GM12878 (cell line): ENCODE measurements at regions not wholly inside any gene's neighbourhood (a gene's known extent, or its start where the extent isn't known, plus 50 kb on each side); places are given as distances from the start of the nearest gene placed in this dataset.

Experiments
- ATAC-seq: fragments of 200-7000 bp; cut with Tn5 transposase; 3 replicates; pipeline ENCODE4 v1.9.1; 2020; ENCODE audit warnings: mild to moderate bottlenecking, moderate library complexity
- BruUV-seq: library from RNA; stranded (reverse); fragments of 400-500 nt; replicated peaks from 2 replicates; lab custom pipeline; 2021; lab: Mats Ljungman, UMichigan
- CTCF ChIA-PET: fragments of 300-600 bp; sonication (Branson Sonifier 250); formaldehyde crosslinking; extraction: SDS; loops from one replicate; lab custom pipeline; 2021; ENCODE audit warnings: inconsistent platforms; lab: Yijun Ruan, JAX
- POLR2A ChIA-PET: fragments of 350-600 bp; formaldehyde crosslinking; extraction: SDS; loops from one replicate; lab custom pipeline; 2021; ENCODE audit warnings: inconsistent platforms; lab: Charles Lee
- RAD21 ChIA-PET: fragments of 300-600 bp; sonication (Branson Sonifier 250); formaldehyde crosslinking; loops from one replicate; lab custom pipeline; 2023; ENCODE audit warnings: antibody characterized with exemption; ENCODE audit not compliant: unreplicated experiment; lab: Charles Lee
- SMC1A ChIA-PET: fragments of 300-600 bp; sonication (Branson Sonifier 250); formaldehyde crosslinking; loops from one replicate; lab custom pipeline; 2023; ENCODE audit not compliant: unreplicated experiment, uncharacterized antibody; lab: Charles Lee
- DNase-seq: peaks from one replicate; pipeline ENCODE4 v3.0.0-alpha.2; 2011; ENCODE audit warnings: low read depth, low spot score
- FAIRE-seq: peaks from 3 replicates; lab custom pipeline; 2011; peaks lifted over from hg19 to GRCh38; lab: Jason Lieb, UNC
- H2AFZ ChIP-seq: 2 replicates; pipeline ENCODE4 v1.6.0; 2011; ENCODE audit warnings: low read depth, low read length, control low read depth; ENCODE audit not compliant: control insufficient read depth
- H3K27ac ChIP-seq: 2 replicates; pipeline ENCODE4 v1.5.1; 2011; ENCODE audit warnings: control low read depth; ENCODE audit not compliant: control insufficient read depth, insufficient read depth
- H3K27me3 ChIP-seq, 2 experiments: replicated peaks in 1 of 2; 2 replicates each; pipeline versions ENCODE4 v1.6.0 to v1.6.1; 2011; ENCODE audit warnings: low read length in 1 of 2; ENCODE audit not compliant: control insufficient read depth in 2 of 2, insufficient read depth in 2 of 2
- H3K36me3 ChIP-seq, 2 experiments: 2 replicates each; pipeline ENCODE4 v1.5.1; 2011; ENCODE audit warnings: low read length in 1 of 2; ENCODE audit not compliant: control insufficient read depth in 2 of 2, insufficient read depth in 2 of 2
- H3K4me1 ChIP-seq: 2 replicates; pipeline ENCODE4 v1.6.1; 2011; ENCODE audit warnings: mild to moderate bottlenecking, low read length, moderate library complexity, mixed read lengths; ENCODE audit not compliant: control insufficient read depth, insufficient read depth
- H3K4me2 ChIP-seq: 2 replicates; pipeline ENCODE4 v1.6.0; 2011; ENCODE audit warnings: control low read depth; ENCODE audit not compliant: control insufficient read depth, insufficient read depth
- H3K4me3 ChIP-seq: fragments of 200-600 bp; sonication (generic); 2 replicates; pipeline ENCODE4 v1.5.1; 2016
- H3K79me2 ChIP-seq: 2 replicates; pipeline ENCODE4 v1.6.0; 2011; ENCODE audit warnings: low read length; ENCODE audit not compliant: control insufficient read depth, insufficient read depth
- H3K9ac ChIP-seq: 2 replicates; pipeline ENCODE4 v1.8.0; 2011; ENCODE audit warnings: low read length, control low read depth, mixed read lengths; ENCODE audit not compliant: control insufficient read depth, insufficient read depth
- H3K9me3 ChIP-seq: replicated peaks from 3 replicates; pipeline ENCODE4 v1.5.1; 2011; ENCODE audit warnings: mild to moderate bottlenecking, low read length; ENCODE audit not compliant: control insufficient read depth, insufficient read depth
- H4K20me1 ChIP-seq: 2 replicates; pipeline ENCODE4 v1.6.0; 2011; ENCODE audit not compliant: control insufficient read depth, insufficient read depth
- EGR1 ChIP-seq, 2 experiments: IDR thresholded peaks; 1 replicate in 1 of 2; 2 replicates in 1 of 2; pipeline ENCODE4 v1.6.1; 2011 to 2012; ENCODE audit warnings: low read depth in 2 of 2, low read length in 2 of 2, borderline replicate concordance in 1 of 2, mild to moderate bottlenecking in 1 of 2, moderate library complexity in 1 of 2
- HDGF ChIP-seq: fragments of 450-650 bp; IDR thresholded peaks from 2 replicates; pipeline ENCODE4 v1.6.1; 2016; ENCODE audit warnings: antibody characterized with exemption
- IKZF2 ChIP-seq, 2 experiments: fragments of 450-650 bp; IDR thresholded peaks; 2 replicates each; pipeline ENCODE4 v1.6.1; 2017; ENCODE audit warnings: mild to moderate bottlenecking in 2 of 2, moderate library complexity in 2 of 2
- MYB ChIP-seq: fragments of 150-350 bp; IDR thresholded peaks from 2 replicates; pipeline ENCODE4 v1.6.1; 2014; ENCODE audit warnings: mild to moderate bottlenecking, low read depth, low read length, borderline replicate concordance
- SMARCA5 ChIP-seq: fragments of 450-650 bp; IDR thresholded peaks from 2 replicates; pipeline ENCODE4 v1.6.1; 2017; ENCODE audit warnings: mild to moderate bottlenecking
- ZBTB40 ChIP-seq: fragments of 450-650 bp; IDR thresholded peaks from 2 replicates; pipeline ENCODE4 v1.6.1; 2016; ENCODE audit warnings: mild to moderate bottlenecking, moderate library complexity, borderline replicate concordance
- WGBS: methylation state at CpG from one replicate; pipeline ENCODE4 v1.1.6; 2016; ENCODE audit warnings: low lambda C conversion rate; ENCODE audit not compliant: insufficient replicate concordance, insufficient coverage; ENCODE audit errors: missing lambda C conversion rate; 5-methylcytosine and 5-hydroxymethylcytosine counted together
- in situ Hi-C: fragments of 300-500 bp; cut with MboI; formaldehyde crosslinking; loops from 9 replicates; pipeline ENCODE4 v1.14.3; 2018; ENCODE audit warnings: mixed read lengths
- intact Hi-C: fragments of 100-400 bp; cut with micrococcal nuclease; formaldehyde crosslinking; loops from one replicate; pipeline ENCODE4 v1.14.2; 2022; ENCODE audit not compliant: unreplicated experiment
- TF ChIP-seq, protein P1 (sequence below), 3 experiments: IDR thresholded peaks in 2 of 3; conservative IDR thresholded peaks in 1 of 3; 2 replicates each; pipeline ENCODE4 v1.5.1; 2011; ENCODE audit warnings: low read depth in 3 of 3, low read length in 3 of 3, mild to moderate bottlenecking in 3 of 3, control low read depth in 2 of 3, moderate library complexity in 2 of 3, inconsistent platforms in 1 of 3, mixed read lengths in 1 of 3; ENCODE audit not compliant: control insufficient read depth in 2 of 3, insufficient read depth in 1 of 3; ENCODE audit errors: extremely low read depth in 1 of 3

DNA sequence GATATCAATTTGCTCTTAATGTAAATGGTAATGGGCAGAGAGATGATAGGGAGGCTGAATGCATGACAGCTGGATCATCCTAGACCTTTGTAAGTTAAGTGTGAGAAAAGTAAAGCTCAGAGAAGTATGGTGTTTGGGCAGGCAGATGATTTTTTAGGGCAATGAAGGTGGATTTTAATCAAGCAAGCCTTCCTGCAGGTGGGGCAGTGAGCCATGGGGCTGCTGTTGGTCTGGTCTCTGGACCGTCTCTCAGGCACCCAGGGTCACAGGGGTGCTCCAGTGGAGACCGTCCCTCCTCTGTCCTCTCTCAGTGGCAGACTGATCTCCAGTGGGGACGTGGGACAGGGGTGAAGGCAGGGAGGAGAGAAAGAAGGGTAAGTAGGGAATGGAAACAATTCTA is 69.8 kb upstream of the STK17B start:
- no peak for FAIRE-seq

More for the DNA sequence above, 69.8 kb upstream of the STK17B start:
- POLR2A ChIA-PET = interaction anchor here (1.0 to 4.2 kb wide), 15 partner anchors 11 to 162 kb away, joined by 3 to 20 read pairs (median 5); no protein-coding TSS in a partner anchor
- Histone ChIP-seq H3K9ac (0 out of 2 replicates have a peak overlapping the region, but pooled peaks have one; percentile 10), H3K27me3 (no peaks in the 10 kb centered on the region), H3K9me3 (peaks cover 1% of the 10 kb centered on the region; the same call in 1 of the 3 replicates), H3K79me2 (no peaks in the 10 kb centered on the region), H3K36me3 (peaks cover 0 to 5% of the 10 kb centered on the region in 2 experiments; a peak in 1 of 4 replicates), H3K4me2 (peak overlapping the region; percentile 15; the same call in 1 of the 2 replicates), H3K4me3 (no peak overlapping the region), H2AFZ (peak overlapping the region; percentile 46), H4K20me1 (no peaks in the 10 kb centered on the region), H3K4me1 (peaks cover 36% of the 10 kb centered on the region), H3K27ac (peak overlapping the region; percentile 84)
- RAD21 ChIA-PET = interaction anchor here (0.9 to 9.0 kb wide), 25 partner anchors 8 to 172 kb away, joined by 3 to 102 read pairs (median 6); partner anchors contain the start of gene DNAH7
- intact Hi-C loops (loop anchor here (2.0 to 10.0 kb wide), 5 partner anchors 28 to 706 kb away; partner anchors contain the start of gene SLC39A10), in situ Hi-C loops (no loop called here)
- TF ChIP-seq HDGF (peak; percentile 23; the same call in 1 of the 2 replicates), EGR1 (IDR thresholded peaks at IDR 0.05; ENCODE audit: borderline replicate concordance in 1 of 2, low read depth in 2 of 2, low read length in 2 of 2) (no peak), IKZF2 (IDR thresholded peaks at IDR 0.05) (no peak), ZBTB40 (no peak), MYB (no peak), SMARCA5 (no peak)
- TF ChIP-seq, protein P1, sequence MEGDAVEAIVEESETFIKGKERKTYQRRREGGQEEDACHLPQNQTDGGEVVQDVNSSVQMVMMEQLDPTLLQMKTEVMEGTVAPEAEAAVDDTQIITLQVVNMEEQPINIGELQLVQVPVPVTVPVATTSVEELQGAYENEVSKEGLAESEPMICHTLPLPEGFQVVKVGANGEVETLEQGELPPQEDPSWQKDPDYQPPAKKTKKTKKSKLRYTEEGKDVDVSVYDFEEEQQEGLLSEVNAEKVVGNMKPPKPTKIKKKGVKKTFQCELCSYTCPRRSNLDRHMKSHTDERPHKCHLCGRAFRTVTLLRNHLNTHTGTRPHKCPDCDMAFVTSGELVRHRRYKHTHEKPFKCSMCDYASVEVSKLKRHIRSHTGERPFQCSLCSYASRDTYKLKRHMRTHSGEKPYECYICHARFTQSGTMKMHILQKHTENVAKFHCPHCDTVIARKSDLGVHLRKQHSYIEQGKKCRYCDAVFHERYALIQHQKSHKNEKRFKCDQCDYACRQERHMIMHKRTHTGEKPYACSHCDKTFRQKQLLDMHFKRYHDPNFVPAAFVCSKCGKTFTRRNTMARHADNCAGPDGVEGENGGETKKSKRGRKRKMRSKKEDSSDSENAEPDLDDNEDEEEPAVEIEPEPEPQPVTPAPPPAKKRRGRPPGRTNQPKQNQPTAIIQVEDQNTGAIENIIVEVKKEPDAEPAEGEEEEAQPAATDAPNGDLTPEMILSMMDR (IDR thresholded peaks at IDR 0.05 in 2 of 3, conservative IDR thresholded peaks at IDR 0.05 in 1 of 3; ENCODE audit: control insufficient read depth in 2 of 3, extremely low read depth in 1 of 3, insufficient read depth in 1 of 3, low read depth in 3 of 3, low read length in 3 of 3) = peak in 1 of 3 experiments; percentile 1; a peak in 1 of 6 replicates
- no peak for DNase-seq
- SMC1A ChIA-PET = interaction anchor here (0.9 to 12.1 kb wide), 31 partner anchors 8 to 213 kb away, joined by 3 to 143 read pairs (median 5); partner anchors contain the start of gene STK17B
- 34% methylated on average over 3 of the region's 3 CpGs for WGBS
- CTCF ChIA-PET = interaction anchor here (0.6 to 4.7 kb wide), 20 partner anchors 9 to 215 kb away, joined by 3 to 45 read pairs (median 6); no protein-coding TSS in a partner anchor
- peak; percentile 42 for ATAC-seq
- BruUV-seq = no TSS peak
